GM12875 (cell line): ENCODE measurements at regions not wholly inside any gene's neighbourhood (a gene's known extent, or its start where the extent isn't known, plus 50 kb on each side); places are given as distances from the start of the nearest gene placed in this dataset.

Experiments used
- H3K4me3 ChIP-seq: one replicate; pipeline ENCODE4 v1.5.1; 2011; ENCODE audit warnings: low read depth, low read length, control low read depth
- CTCF ChIP-seq: IDR thresholded peaks from 2 replicates; pipeline ENCODE4 v1.5.1; 2011; ENCODE audit warnings: low read depth, mild to moderate bottlenecking, control low read depth, inconsistent platforms, low read length, moderate library complexity, borderline replicate concordance; ENCODE audit not compliant: insufficient read depth

GRCh38 chr7:124516911-124517310, 248.7 kb downstream of the GPR37 start:
- no peak overlapping the region for H3K4me3 ChIP-seq
- TF ChIP-seq CTCF, result no peak

GRCh38 chr7:124515106-124515830, 250.3 kb downstream of the GPR37 start:
- TF ChIP-seq CTCF, result no peak

GRCh38 chr7:124514471-124514870, 251.1 kb downstream of the GPR37 start:
- TF ChIP-seq CTCF, result no peak
- H3K4me3 ChIP-seq, result no peak overlapping the region

More at GRCh38 chr7:124515106-124515830, 250.3 kb downstream of the GPR37 start:
- no peak overlapping the region for H3K4me3 ChIP-seq

- no peak for TF ChIP-seq CTCF
Observed at GRCh38 chr7:124497176-124497575, 268.4 kb downstream of the GPR37 start.

GRCh38 chr7:124489925-124490324, 275.7 kb downstream of the GPR37 start:
- TF ChIP-seq CTCF, result no peak
- H3K4me3 ChIP-seq, result no peak overlapping the region

More at GRCh38 chr7:124497176-124497575, 268.4 kb downstream of the GPR37 start:
- no peak overlapping the region for H3K4me3 ChIP-seq

GRCh38 chr7:124489082-124489819, 276.3 kb downstream of the GPR37 start:
- TF ChIP-seq CTCF, result no peak
- no peak overlapping the region for H3K4me3 ChIP-seq

GRCh38 chr7:124482229-124482628, 283.4 kb downstream of the GPR37 start:
- no peak for TF ChIP-seq CTCF

More at GRCh38 chr7:124482229-124482628, 283.4 kb downstream of the GPR37 start:
- no peak overlapping the region for H3K4me3 ChIP-seq
